GM12878 (cell line): ENCODE measurements at regions not wholly inside any gene's neighbourhood (a gene's known extent, or its start where the extent isn't known, plus 50 kb on each side); places are given as distances from the start of the nearest gene placed in this dataset.

ENCODE experiments used
- ATAC-seq: fragments of 200-7000 bp; cut with Tn5 transposase; 3 replicates; pipeline ENCODE4 v1.9.1; 2020; ENCODE audit warnings: mild to moderate bottlenecking, moderate library complexity
- BruUV-seq: library from RNA; stranded (reverse); fragments of 400-500 nt; replicated peaks from 2 replicates; lab custom pipeline; 2021; lab: Mats Ljungman, UMichigan
- CTCF ChIA-PET: fragments of 300-600 bp; sonication (Branson Sonifier 250); formaldehyde crosslinking; extraction: SDS; loops from one replicate; lab custom pipeline; 2021; ENCODE audit warnings: inconsistent platforms; lab: Yijun Ruan, JAX
- POLR2A ChIA-PET: fragments of 350-600 bp; formaldehyde crosslinking; extraction: SDS; loops from one replicate; lab custom pipeline; 2021; ENCODE audit warnings: inconsistent platforms; lab: Charles Lee
- RAD21 ChIA-PET: fragments of 300-600 bp; sonication (Branson Sonifier 250); formaldehyde crosslinking; loops from one replicate; lab custom pipeline; 2023; ENCODE audit warnings: antibody characterized with exemption; ENCODE audit not compliant: unreplicated experiment; lab: Charles Lee
- SMC1A ChIA-PET: fragments of 300-600 bp; sonication (Branson Sonifier 250); formaldehyde crosslinking; loops from one replicate; lab custom pipeline; 2023; ENCODE audit not compliant: unreplicated experiment, uncharacterized antibody; lab: Charles Lee
- DNase-seq: peaks from one replicate; pipeline ENCODE4 v3.0.0-alpha.2; 2011; ENCODE audit warnings: low read depth, low spot score
- FAIRE-seq: peaks from 3 replicates; lab custom pipeline; 2011; peaks lifted over from hg19 to GRCh38; lab: Jason Lieb, UNC
- H2AFZ ChIP-seq: 2 replicates; pipeline ENCODE4 v1.6.0; 2011; ENCODE audit warnings: low read depth, low read length, control low read depth; ENCODE audit not compliant: control insufficient read depth
- H3K27ac ChIP-seq: 2 replicates; pipeline ENCODE4 v1.5.1; 2011; ENCODE audit warnings: control low read depth; ENCODE audit not compliant: control insufficient read depth, insufficient read depth
- H3K27me3 ChIP-seq, 2 experiments: replicated peaks in 1 of 2; 2 replicates each; pipeline versions ENCODE4 v1.6.0 to v1.6.1; 2011; ENCODE audit warnings: low read length in 1 of 2; ENCODE audit not compliant: control insufficient read depth in 2 of 2, insufficient read depth in 2 of 2
- H3K36me3 ChIP-seq, 2 experiments: 2 replicates each; pipeline ENCODE4 v1.5.1; 2011; ENCODE audit warnings: low read length in 1 of 2; ENCODE audit not compliant: control insufficient read depth in 2 of 2, insufficient read depth in 2 of 2
- H3K4me1 ChIP-seq: 2 replicates; pipeline ENCODE4 v1.6.1; 2011; ENCODE audit warnings: mild to moderate bottlenecking, low read length, moderate library complexity, mixed read lengths; ENCODE audit not compliant: control insufficient read depth, insufficient read depth
- H3K4me2 ChIP-seq: 2 replicates; pipeline ENCODE4 v1.6.0; 2011; ENCODE audit warnings: control low read depth; ENCODE audit not compliant: control insufficient read depth, insufficient read depth
- H3K4me3 ChIP-seq: fragments of 200-600 bp; sonication (generic); 2 replicates; pipeline ENCODE4 v1.5.1; 2016
- H3K79me2 ChIP-seq: 2 replicates; pipeline ENCODE4 v1.6.0; 2011; ENCODE audit warnings: low read length; ENCODE audit not compliant: control insufficient read depth, insufficient read depth
- H3K9ac ChIP-seq: 2 replicates; pipeline ENCODE4 v1.8.0; 2011; ENCODE audit warnings: low read length, control low read depth, mixed read lengths; ENCODE audit not compliant: control insufficient read depth, insufficient read depth
- H3K9me3 ChIP-seq: replicated peaks from 3 replicates; pipeline ENCODE4 v1.5.1; 2011; ENCODE audit warnings: mild to moderate bottlenecking, low read length; ENCODE audit not compliant: control insufficient read depth, insufficient read depth
- H4K20me1 ChIP-seq: 2 replicates; pipeline ENCODE4 v1.6.0; 2011; ENCODE audit not compliant: control insufficient read depth, insufficient read depth
- ATF3 ChIP-seq: IDR thresholded peaks from 2 replicates; pipeline ENCODE4 v1.6.1; 2011; ENCODE audit warnings: low read depth, mild to moderate bottlenecking, low read length, moderate library complexity, borderline replicate concordance; ENCODE audit errors: extremely low read depth
- CEBPZ ChIP-seq: fragments of 150-350 bp; IDR thresholded peaks from 2 replicates; pipeline ENCODE4 v1.6.1; 2016; ENCODE audit warnings: low read depth, low read length
- CREB1 ChIP-seq: IDR thresholded peaks from 2 replicates; pipeline ENCODE4 v1.6.1; 2012; ENCODE audit warnings: low read depth, mild to moderate bottlenecking, inconsistent platforms
- CUX1 ChIP-seq: IDR thresholded peaks from 2 replicates; pipeline ENCODE4 v1.6.1; 2012; ENCODE audit warnings: improper control_type of control experiment, low read depth, low read length; ENCODE audit not compliant: insufficient replicate concordance
- MYB ChIP-seq: fragments of 150-350 bp; IDR thresholded peaks from 2 replicates; pipeline ENCODE4 v1.6.1; 2014; ENCODE audit warnings: mild to moderate bottlenecking, low read depth, low read length, borderline replicate concordance
- NFXL1 ChIP-seq: fragments of 450-650 bp; IDR thresholded peaks from 2 replicates; pipeline ENCODE4 v1.6.1; 2017; ENCODE audit warnings: antibody characterized with exemption, mild to moderate bottlenecking, borderline replicate concordance
- NFYA ChIP-seq: IDR thresholded peaks from 2 replicates; pipeline ENCODE4 v1.6.1; 2011; ENCODE audit warnings: low read depth, mild to moderate bottlenecking, low read length, improper control_type of control experiment, borderline replicate concordance
- NKRF ChIP-seq: fragments of 450-650 bp; conservative IDR thresholded peaks from 2 replicates; pipeline ENCODE4 v1.6.1; 2017; ENCODE audit warnings: mild to moderate bottlenecking, moderate library complexity
- NR2C1 ChIP-seq: fragments of 450-650 bp; IDR thresholded peaks from 2 replicates; pipeline ENCODE4 v1.6.1; 2017; ENCODE audit warnings: antibody characterized with exemption, mild to moderate bottlenecking, moderate library complexity
- RB1 ChIP-seq: fragments of 450-650 bp; formaldehyde crosslinking; IDR thresholded peaks from 2 replicates; pipeline ENCODE4 v1.6.1; 2017; ENCODE audit warnings: mild to moderate bottlenecking, borderline replicate concordance
- STAT1 ChIP-seq: fragments of 450-650 bp; conservative IDR thresholded peaks from 2 replicates; pipeline ENCODE4 v1.6.1; 2014; ENCODE audit warnings: antibody characterized with exemption, mild to moderate bottlenecking
- TCF12 ChIP-seq: IDR thresholded peaks from 2 replicates; pipeline ENCODE4 v1.6.1; 2011; ENCODE audit warnings: low read depth, mild to moderate bottlenecking, low read length
- WGBS: methylation state at CpG from one replicate; pipeline ENCODE4 v1.1.6; 2016; ENCODE audit warnings: low lambda C conversion rate; ENCODE audit not compliant: insufficient replicate concordance, insufficient coverage; ENCODE audit errors: missing lambda C conversion rate; 5-methylcytosine and 5-hydroxymethylcytosine counted together
- in situ Hi-C: fragments of 300-500 bp; cut with MboI; formaldehyde crosslinking; loops from 9 replicates; pipeline ENCODE4 v1.14.3; 2018; ENCODE audit warnings: mixed read lengths
- intact Hi-C: fragments of 100-400 bp; cut with micrococcal nuclease; formaldehyde crosslinking; loops from one replicate; pipeline ENCODE4 v1.14.2; 2022; ENCODE audit not compliant: unreplicated experiment

- no peak for TF ChIP-seq CUX1
- TF ChIP-seq NFYA, result no peak
- TF ChIP-seq TCF12, result no peak
- TF ChIP-seq NKRF, result no peak
- TF ChIP-seq NR2C1, result no peak
These were observed 240.9 kb upstream of the DIO3 start (continued) for GRCh38 chr14:101320396-101320795.

- intact Hi-C loops (no loop called here), in situ Hi-C loops (no loop called here)
- H3K9me3 ChIP-seq, result no peaks in the 10 kb centered on the region
- H2AFZ ChIP-seq, result no peak overlapping the region
- H3K36me3 ChIP-seq, result no peaks in the 10 kb centered on the region
- no peak for DNase-seq
- H3K27me3 ChIP-seq, result no peaks in the 10 kb centered on the region
- no peak overlapping the region for H3K4me3 ChIP-seq
- 3% methylated on average over 5 of the region's 5 CpGs for WGBS
- H3K79me2 ChIP-seq, result no peaks in the 10 kb centered on the region
- ChIA-PET POLR2A (no interaction called here), SMC1A (no interaction called here), RAD21 (no interaction called here), CTCF (no interaction called here)
- no peak for FAIRE-seq
- no TSS peak for BruUV-seq
- no peak overlapping the region for H3K4me2 ChIP-seq
- no peaks in the 10 kb centered on the region for H4K20me1 ChIP-seq
- no peak for ATAC-seq
- no peak overlapping the region for H3K9ac ChIP-seq
- H3K27ac ChIP-seq, result no peak overlapping the region
- H3K4me1 ChIP-seq, result no peaks in the 10 kb centered on the region
- TF ChIP-seq ATF3, result no peak
- no peak for TF ChIP-seq MYB
- no peak for TF ChIP-seq STAT1
- TF ChIP-seq CREB1, result no peak
- no peak for TF ChIP-seq RB1
- no peak for TF ChIP-seq CEBPZ
- no peak for TF ChIP-seq NFXL1
These were observed 239.1 kb upstream of the DIO3 start for GRCh38 chr14:101322223-101322622.
